ENCODE measurements at regions not wholly inside any gene's neighbourhood (a gene's known extent, or its start where the extent isn't known, plus 50 kb on each side); places are given as distances from the start of the nearest gene placed in this dataset.

DNA sequence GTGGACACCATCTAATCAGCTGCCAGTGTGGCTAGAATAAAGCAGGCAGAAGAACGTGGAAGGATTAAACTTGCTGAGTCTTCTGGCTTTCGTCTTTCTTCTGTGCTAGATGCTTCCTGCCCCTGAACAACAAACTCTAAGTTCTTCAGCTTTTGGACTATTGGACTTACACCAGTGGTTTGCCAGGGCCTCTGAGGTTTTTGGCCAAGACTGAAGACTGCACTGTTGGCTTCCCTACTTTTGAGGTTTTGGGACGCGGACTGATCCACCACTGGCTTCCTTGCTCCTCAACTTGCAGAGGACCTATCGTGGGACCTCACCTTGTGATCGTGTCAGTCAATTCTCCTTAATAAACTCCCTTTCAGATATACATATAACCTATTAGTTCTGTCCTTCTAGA is 696.1 kb upstream of the NCAM2 start:
- no peak for ATAC-seq

DNA sequence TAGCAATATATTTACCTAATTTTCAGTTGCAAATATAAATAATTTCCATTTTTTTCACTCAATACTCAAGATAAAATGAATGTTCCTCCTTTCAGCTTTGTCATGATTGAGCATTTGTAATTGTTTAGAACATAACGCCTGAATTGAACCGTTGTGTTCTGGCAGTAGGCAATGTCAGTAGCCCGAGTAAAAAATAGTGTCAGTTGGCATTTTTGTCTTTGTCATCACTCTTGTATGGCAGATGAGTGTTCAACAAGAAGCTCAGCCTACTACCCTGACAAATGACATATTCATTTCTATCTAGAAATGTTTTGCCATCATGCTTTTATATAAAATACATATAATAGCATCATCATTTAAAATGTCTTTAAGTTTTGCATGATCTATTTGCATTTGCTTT is 691.4 kb upstream of the NCAM2 start:
- H3K36me3 ChIP-seq (ENCODE audit: control insufficient read depth in 2 of 3, insufficient read depth in 3 of 3, low read length in 3 of 3) = no peaks in the 10 kb centered on the region
- H3K27me3 ChIP-seq (ENCODE audit: control insufficient read depth in 2 of 2, insufficient read depth in 2 of 2, low read length in 2 of 2) = no peaks in the 10 kb centered on the region
- Mint-ChIP-seq H3K27ac (no peak overlapping the region), H3K36me3 (no peaks in the 10 kb centered on the region), H3K27me3 (no peaks in the 10 kb centered on the region), H3K4me3 (no peak overlapping the region), H3K4me1 (no peaks in the 10 kb centered on the region), H3K9me3 (peaks cover 0 to 11% (median 1%) of the 10 kb centered on the region in 11 donors)
- intact Hi-C loops (cut with micrococcal nuclease) = no loop called here
- POLR2A ChIA-PET = no interaction called here
- DNase-seq (no peak), ATAC-seq (no peak)
- no peaks in the 10 kb centered on the region for H3K4me1 ChIP-seq (ENCODE audit: control insufficient read depth in 2 of 2, insufficient read depth in 2 of 2, low read length in 2 of 2)
- H3K27ac ChIP-seq (ENCODE audit: low read depth, low read length) = no peak overlapping the region
- CTCF ChIA-PET = no interaction called here
- no peaks in the 10 kb centered on the region for H3K9me3 ChIP-seq (ENCODE audit: control insufficient read depth in 2 of 3, low read length in 3 of 3)
- no peak overlapping the region for H3K4me3 ChIP-seq (ENCODE audit: low read length)

More for the DNA sequence above, 696.1 kb upstream of the NCAM2 start:
- Histone ChIP-seq H3K4me1 (ENCODE audit: control insufficient read depth in 2 of 2, insufficient read depth in 2 of 2, low read length in 2 of 2) (no peaks in the 10 kb centered on the region), H3K27me3 (ENCODE audit: control insufficient read depth in 2 of 2, insufficient read depth in 2 of 2, low read length in 2 of 2) (no peaks in the 10 kb centered on the region), H3K4me3 (ENCODE audit: low read length) (no peak overlapping the region), H3K27ac (ENCODE audit: low read depth, low read length) (no peak overlapping the region), H3K36me3 (ENCODE audit: control insufficient read depth in 2 of 3, insufficient read depth in 3 of 3, low read length in 3 of 3) (no peaks in the 10 kb centered on the region), H3K9me3 (ENCODE audit: control insufficient read depth in 2 of 3, low read length in 3 of 3) (no peaks in the 10 kb centered on the region)
- no peaks in the 10 kb centered on the region for H3K27me3 Mint-ChIP-seq
- no peaks in the 10 kb centered on the region for H3K4me1 Mint-ChIP-seq
- ChIA-PET CTCF (no interaction called here), POLR2A (no interaction called here)
- DNase-seq = no peak
- intact Hi-C loops (cut with micrococcal nuclease) = no loop called here
- H3K9me3 Mint-ChIP-seq = peaks cover 0 to 7% (median 0%) of the 10 kb centered on the region in 11 donors
- no peaks in the 10 kb centered on the region for H3K36me3 Mint-ChIP-seq
- H3K4me3 Mint-ChIP-seq = no peak overlapping the region
- no peak overlapping the region for H3K27ac Mint-ChIP-seq

DNA sequence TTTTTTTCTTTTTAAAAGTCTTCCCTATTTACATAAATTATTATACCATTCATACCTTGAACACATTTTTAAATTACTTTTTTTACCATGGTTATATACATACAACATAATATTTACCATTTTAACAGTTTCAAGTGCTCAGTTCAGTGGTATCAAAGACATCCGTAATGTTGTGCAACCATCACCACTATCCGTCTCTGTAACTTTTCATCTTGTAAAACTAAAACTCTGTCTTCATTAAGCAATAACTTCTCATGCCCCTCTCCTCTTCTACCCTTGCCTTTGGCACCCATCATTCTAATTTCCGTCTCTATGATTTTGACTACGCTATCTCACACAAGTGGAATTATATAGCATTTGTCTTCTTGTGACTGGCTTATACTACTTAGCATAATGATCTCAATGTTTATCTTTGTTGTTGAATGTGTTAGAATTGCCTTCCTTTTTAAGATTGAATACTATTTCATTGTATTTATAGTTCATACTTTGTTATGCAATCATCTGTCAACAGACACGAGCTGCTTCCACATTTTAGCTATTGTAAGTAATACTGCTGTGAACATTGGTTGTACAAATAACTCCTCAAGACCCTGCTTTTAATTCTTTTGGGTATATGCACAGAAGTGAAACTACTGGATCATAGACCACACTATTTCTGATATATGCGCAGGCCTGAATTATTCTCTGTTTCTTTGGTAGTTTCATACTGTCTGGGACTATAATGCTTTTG is 689.5 kb upstream of the NCAM2 start:
- DNase-seq = no peak
- H3K27me3 Mint-ChIP-seq = no peaks in the 10 kb centered on the region

DNA sequence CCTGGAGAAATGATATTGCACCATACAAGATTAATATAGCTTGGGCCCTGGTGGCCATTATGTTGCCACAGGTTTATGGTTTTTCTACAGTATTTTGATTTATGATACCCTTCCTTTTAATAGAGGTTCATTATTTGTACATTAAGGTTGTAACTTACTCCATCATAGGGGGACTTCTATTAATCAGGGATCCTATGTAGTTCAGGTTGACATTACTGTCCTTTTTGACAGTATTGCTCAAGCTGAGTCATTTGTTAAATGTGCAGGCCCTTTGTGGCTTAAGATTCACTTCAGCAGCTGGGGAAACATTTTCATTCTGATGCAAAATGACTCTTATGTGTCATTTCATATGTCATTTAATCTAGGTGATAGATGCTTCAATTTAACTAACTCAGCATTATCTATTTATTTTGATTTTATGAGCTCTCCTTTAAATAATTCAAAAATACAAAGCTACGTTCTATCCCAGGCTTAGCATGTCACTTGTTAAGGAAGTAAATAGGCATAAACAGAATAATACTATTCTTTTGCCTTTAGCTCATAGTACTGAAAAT is 686.9 kb upstream of the NCAM2 start:
- intact Hi-C loops (cut with micrococcal nuclease) = no loop called here
- Mint-ChIP-seq H3K9me3 (peaks cover 0 to 19% (median 3%) of the 10 kb centered on the region in 11 donors), H3K4me1 (no peaks in the 10 kb centered on the region), H3K27ac (no peak overlapping the region), H3K27me3 (no peaks in the 10 kb centered on the region), H3K4me3 (no peak overlapping the region), H3K36me3 (no peaks in the 10 kb centered on the region)
- H3K27ac ChIP-seq (ENCODE audit: low read depth, low read length) = no peak overlapping the region
- H3K27me3 ChIP-seq (ENCODE audit: control insufficient read depth in 2 of 2, insufficient read depth in 2 of 2, low read length in 2 of 2) = no peaks in the 10 kb centered on the region
- DNase-seq = no peak
- ChIA-PET POLR2A (no interaction called here), CTCF (no interaction called here)
- H3K9me3 ChIP-seq (ENCODE audit: control insufficient read depth in 2 of 3, low read length in 3 of 3) = no peaks in the 10 kb centered on the region
- H3K4me1 ChIP-seq (ENCODE audit: control insufficient read depth in 2 of 2, insufficient read depth in 2 of 2, low read length in 2 of 2) = no peaks in the 10 kb centered on the region
- no peaks in the 10 kb centered on the region for H3K36me3 ChIP-seq (ENCODE audit: control insufficient read depth in 2 of 3, insufficient read depth in 3 of 3, low read length in 3 of 3)
- ATAC-seq = no peak
- no peak overlapping the region for H3K4me3 ChIP-seq (ENCODE audit: low read length)

More for the DNA sequence above, 689.5 kb upstream of the NCAM2 start:
- no peak overlapping the region for H3K27ac ChIP-seq (ENCODE audit: low read depth, low read length)
- no peak for ATAC-seq
- H3K4me1 ChIP-seq (ENCODE audit: control insufficient read depth in 2 of 2, insufficient read depth in 2 of 2, low read length in 2 of 2) = no peaks in the 10 kb centered on the region
- no peak overlapping the region for H3K4me3 ChIP-seq (ENCODE audit: low read length)
- H3K4me1 Mint-ChIP-seq = no peaks in the 10 kb centered on the region
- CTCF ChIA-PET = no interaction called here
- H3K9me3 Mint-ChIP-seq = peaks cover 0 to 11% (median 1%) of the 10 kb centered on the region in 11 donors
- no peaks in the 10 kb centered on the region for H3K27me3 ChIP-seq (ENCODE audit: control insufficient read depth in 2 of 2, insufficient read depth in 2 of 2, low read length in 2 of 2)
- no peaks in the 10 kb centered on the region for H3K9me3 ChIP-seq (ENCODE audit: control insufficient read depth in 2 of 3, low read length in 3 of 3)
- H3K4me3 Mint-ChIP-seq = no peak overlapping the region
- H3K27ac Mint-ChIP-seq = no peak overlapping the region
- no peaks in the 10 kb centered on the region for H3K36me3 Mint-ChIP-seq
- H3K36me3 ChIP-seq (ENCODE audit: control insufficient read depth in 2 of 3, insufficient read depth in 3 of 3, low read length in 3 of 3) = no peaks in the 10 kb centered on the region
- POLR2A ChIA-PET = no interaction called here
- intact Hi-C loops (cut with micrococcal nuclease) = no loop called here

DNA sequence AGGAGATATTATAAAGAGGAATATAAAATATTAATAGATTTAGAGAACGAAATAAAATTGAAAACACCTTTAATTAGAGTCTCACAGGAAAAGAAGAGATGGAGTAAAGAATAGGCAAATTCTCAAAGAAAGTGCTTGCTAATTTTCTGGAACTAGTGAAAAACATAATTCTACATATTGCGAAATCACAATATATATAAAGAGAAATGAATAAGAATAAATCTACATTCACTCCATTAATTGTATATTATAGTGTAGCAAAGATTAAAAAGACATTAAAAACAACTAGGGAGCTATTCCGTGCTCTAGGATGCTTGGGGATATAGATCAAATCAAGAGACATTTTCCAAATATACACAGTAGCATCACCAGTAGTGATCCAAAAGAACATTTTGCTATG is 685.2 kb upstream of the NCAM2 start:
- no peak overlapping the region for H3K4me3 ChIP-seq (ENCODE audit: low read length)
- Mint-ChIP-seq H3K4me3 (no peak overlapping the region), H3K27ac (no peak overlapping the region), H3K9me3 (peaks cover 0 to 24% (median 4%) of the 10 kb centered on the region in 11 donors), H3K27me3 (no peaks in the 10 kb centered on the region), H3K36me3 (no peaks in the 10 kb centered on the region), H3K4me1 (no peaks in the 10 kb centered on the region)
- H3K27me3 ChIP-seq (ENCODE audit: control insufficient read depth in 2 of 2, insufficient read depth in 2 of 2, low read length in 2 of 2) = no peaks in the 10 kb centered on the region
- POLR2A ChIA-PET = no interaction called here
- intact Hi-C loops (cut with micrococcal nuclease) = no loop called here
- DNase-seq (no peak), ATAC-seq (no peak)
- no peaks in the 10 kb centered on the region for H3K9me3 ChIP-seq (ENCODE audit: control insufficient read depth in 2 of 3, low read length in 3 of 3)
- no peak overlapping the region for H3K27ac ChIP-seq (ENCODE audit: low read depth, low read length)
- no peaks in the 10 kb centered on the region for H3K36me3 ChIP-seq (ENCODE audit: control insufficient read depth in 2 of 3, insufficient read depth in 3 of 3, low read length in 3 of 3)
- CTCF ChIA-PET = no interaction called here
- no peaks in the 10 kb centered on the region for H3K4me1 ChIP-seq (ENCODE audit: control insufficient read depth in 2 of 2, insufficient read depth in 2 of 2, low read length in 2 of 2)

DNA sequence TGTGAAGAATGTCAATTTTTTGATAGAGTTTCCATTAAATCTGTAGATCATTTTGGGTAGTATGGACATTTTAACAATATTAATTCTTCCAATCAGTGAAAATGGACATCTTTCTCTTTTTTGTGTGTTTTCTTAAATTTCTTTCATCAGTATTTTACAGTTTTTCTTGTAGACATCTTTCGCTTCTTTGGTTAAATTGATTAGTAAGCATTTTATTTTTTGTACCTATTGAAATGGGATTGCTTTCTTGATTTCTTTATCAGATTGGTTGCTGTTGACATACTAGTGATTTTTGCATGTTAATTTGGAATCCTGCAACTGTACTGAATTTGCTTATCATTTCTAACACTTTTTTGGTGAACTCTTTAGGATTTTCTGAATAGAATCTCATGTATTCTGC is 683.2 kb upstream of the NCAM2 start:
- Histone ChIP-seq H3K27me3 (ENCODE audit: control insufficient read depth in 2 of 2, insufficient read depth in 2 of 2, low read length in 2 of 2) (no peaks in the 10 kb centered on the region), H3K27ac (ENCODE audit: low read depth, low read length) (no peak overlapping the region), H3K4me1 (ENCODE audit: control insufficient read depth in 2 of 2, insufficient read depth in 2 of 2, low read length in 2 of 2) (no peaks in the 10 kb centered on the region), H3K9me3 (ENCODE audit: control insufficient read depth in 2 of 3, low read length in 3 of 3) (no peaks in the 10 kb centered on the region), H3K36me3 (ENCODE audit: control insufficient read depth in 2 of 3, insufficient read depth in 3 of 3, low read length in 3 of 3) (no peaks in the 10 kb centered on the region), H3K4me3 (ENCODE audit: low read length) (no peak overlapping the region)
- H3K9me3 Mint-ChIP-seq = peaks cover 0 to 18% (median 3%) of the 10 kb centered on the region in 11 donors
- no peak overlapping the region for H3K27ac Mint-ChIP-seq
- H3K36me3 Mint-ChIP-seq = no peaks in the 10 kb centered on the region
- DNase-seq = no peak
- CTCF ChIA-PET = no interaction called here
- no peak overlapping the region for H3K4me3 Mint-ChIP-seq
- intact Hi-C loops (cut with micrococcal nuclease) = no loop called here
- H3K27me3 Mint-ChIP-seq = no peaks in the 10 kb centered on the region
- POLR2A ChIA-PET = no interaction called here
- ATAC-seq = no peak
- H3K4me1 Mint-ChIP-seq = no peaks in the 10 kb centered on the region

DNA sequence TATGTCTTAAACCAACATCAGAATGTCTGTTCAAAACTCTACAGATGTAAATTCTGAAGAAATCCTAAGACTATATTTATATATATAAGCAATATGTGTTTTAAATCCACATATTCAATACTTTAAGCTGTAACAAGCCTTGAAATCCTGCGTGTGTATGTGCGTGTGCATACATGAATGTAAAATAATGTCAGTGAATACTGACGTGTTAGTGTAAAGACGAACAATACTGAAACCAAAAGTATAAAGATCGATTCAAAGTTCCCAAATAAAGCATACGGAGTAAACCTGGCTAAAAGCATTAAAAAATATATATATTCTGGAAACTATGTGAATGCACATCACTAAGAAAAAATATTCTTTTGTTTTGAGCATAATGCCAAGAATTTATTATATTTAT is 668.6 kb upstream of the NCAM2 start:
- Mint-ChIP-seq H3K4me3 (no peak overlapping the region), H3K27ac (no peak overlapping the region), H3K27me3 (no peaks in the 10 kb centered on the region), H3K4me1 (no peaks in the 10 kb centered on the region), H3K9me3 (peaks cover 0 to 16% (median 3%) of the 10 kb centered on the region in 11 donors), H3K36me3 (no peaks in the 10 kb centered on the region)
- Histone ChIP-seq H3K27me3 (ENCODE audit: control insufficient read depth in 2 of 2, insufficient read depth in 2 of 2, low read length in 2 of 2) (no peaks in the 10 kb centered on the region), H3K9me3 (ENCODE audit: control insufficient read depth in 2 of 3, low read length in 3 of 3) (no peaks in the 10 kb centered on the region), H3K4me1 (ENCODE audit: control insufficient read depth in 2 of 2, insufficient read depth in 2 of 2, low read length in 2 of 2) (no peaks in the 10 kb centered on the region), H3K27ac (ENCODE audit: low read depth, low read length) (no peak overlapping the region), H3K4me3 (ENCODE audit: low read length) (no peak overlapping the region), H3K36me3 (ENCODE audit: control insufficient read depth in 2 of 3, insufficient read depth in 3 of 3, low read length in 3 of 3) (no peaks in the 10 kb centered on the region)
- intact Hi-C loops (cut with micrococcal nuclease) = no loop called here
- no peak for ATAC-seq
- ChIA-PET CTCF (no interaction called here), POLR2A (no interaction called here)
- no peak for DNase-seq
